ENCODE measurements at regions not wholly inside any gene's neighbourhood (a gene's known extent, or its start where the extent isn't known, plus 50 kb on each side); places are given as distances from the start of the nearest gene placed in this dataset.

DNA sequence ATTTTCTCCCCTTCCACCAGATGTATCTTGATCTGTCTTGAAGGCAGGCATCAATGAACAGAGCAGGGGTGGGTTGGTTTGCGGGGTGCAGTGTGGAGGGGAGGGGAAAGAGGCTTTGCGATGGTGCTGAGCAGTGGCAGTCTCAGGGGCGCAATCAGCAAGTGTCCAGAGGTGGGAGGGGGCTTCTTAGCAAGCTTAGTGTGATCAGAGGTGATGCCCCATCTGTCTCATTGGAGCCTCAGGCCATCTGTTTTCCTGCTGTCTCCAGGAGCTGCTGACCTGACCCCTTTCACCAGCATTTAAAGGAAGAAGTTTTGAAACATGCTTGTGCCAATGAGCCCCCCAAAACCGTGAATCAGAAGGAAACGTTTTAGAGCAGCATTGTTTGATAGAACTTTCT is 187.7 kb upstream of the LHX5 start:
- no peak overlapping the region for H2BK15ac ChIP-seq (ENCODE audit: low read depth, low read length)
- H3K18ac ChIP-seq (ENCODE audit: insufficient read length, low read depth, low read length), result no peak overlapping the region
- Mint-ChIP-seq H3K27me3 (ENCODE audit: low read depth) (peaks cover 16% of the 10 kb centered on the region), H3K27ac (no peak overlapping the region; a peak in 1 of 7 replicates), H3K9me3 (peaks cover 8 to 17% of the 10 kb centered on the region in 2 experiments), H3K36me3 (ENCODE audit: insufficient read depth in 1 of 3, low read depth in 3 of 3) (peaks cover 0 to 20% (median 7%) of the 10 kb centered on the region in 3 experiments; a peak in 4 of 7 replicates), H3K4me3 (no peak overlapping the region), H3K4me1 (peaks cover 18 to 20% of the 10 kb centered on the region in 2 experiments)
- H3K9ac ChIP-seq (ENCODE audit: extremely low read depth, insufficient read length, low read length), result no peak overlapping the region
- no peaks in the 10 kb centered on the region for H3K79me1 ChIP-seq (ENCODE audit: insufficient read depth, low read depth, low read length, poor library complexity, severe bottlenecking)
- no peaks in the 10 kb centered on the region for H4K20me1 ChIP-seq (ENCODE audit: control insufficient read depth, insufficient read depth, insufficient read length)
- H3K79me2 ChIP-seq (ENCODE audit: insufficient read depth, low read length), result no peaks in the 10 kb centered on the region
- no peak overlapping the region for H3T11ph ChIP-seq (ENCODE audit: low read length)
- no peak overlapping the region for H4K91ac ChIP-seq (ENCODE audit: insufficient read length, low read depth, low read length)
- no peak overlapping the region for H2AK5ac ChIP-seq (ENCODE audit: insufficient read length, low read length)
- H3K4me1 ChIP-seq (ENCODE audit: insufficient read depth, low read length), result 0 out of 2 replicates have a peak, but pooled peaks cover 2% of the 10 kb centered on the region
- no peak overlapping the region for H3K56ac ChIP-seq (ENCODE audit: insufficient read length, low read depth, low read length)
- TF ChIP-seq, protein P1, sequence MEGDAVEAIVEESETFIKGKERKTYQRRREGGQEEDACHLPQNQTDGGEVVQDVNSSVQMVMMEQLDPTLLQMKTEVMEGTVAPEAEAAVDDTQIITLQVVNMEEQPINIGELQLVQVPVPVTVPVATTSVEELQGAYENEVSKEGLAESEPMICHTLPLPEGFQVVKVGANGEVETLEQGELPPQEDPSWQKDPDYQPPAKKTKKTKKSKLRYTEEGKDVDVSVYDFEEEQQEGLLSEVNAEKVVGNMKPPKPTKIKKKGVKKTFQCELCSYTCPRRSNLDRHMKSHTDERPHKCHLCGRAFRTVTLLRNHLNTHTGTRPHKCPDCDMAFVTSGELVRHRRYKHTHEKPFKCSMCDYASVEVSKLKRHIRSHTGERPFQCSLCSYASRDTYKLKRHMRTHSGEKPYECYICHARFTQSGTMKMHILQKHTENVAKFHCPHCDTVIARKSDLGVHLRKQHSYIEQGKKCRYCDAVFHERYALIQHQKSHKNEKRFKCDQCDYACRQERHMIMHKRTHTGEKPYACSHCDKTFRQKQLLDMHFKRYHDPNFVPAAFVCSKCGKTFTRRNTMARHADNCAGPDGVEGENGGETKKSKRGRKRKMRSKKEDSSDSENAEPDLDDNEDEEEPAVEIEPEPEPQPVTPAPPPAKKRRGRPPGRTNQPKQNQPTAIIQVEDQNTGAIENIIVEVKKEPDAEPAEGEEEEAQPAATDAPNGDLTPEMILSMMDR (conservative IDR thresholded peaks at IDR 0.05), result no peak
- H3K9me3 ChIP-seq (ENCODE audit: control insufficient read depth, low read depth, low read length), result no peaks in the 10 kb centered on the region
- no peak overlapping the region for H4K5ac ChIP-seq (ENCODE audit: insufficient read length, low read depth, low read length)
- H3K27me3 ChIP-seq (ENCODE audit: insufficient read depth, low read length), result no peaks in the 10 kb centered on the region
- no peak overlapping the region for H2BK12ac ChIP-seq (ENCODE audit: insufficient read length, low read depth, low read length)
- H2BK120ac ChIP-seq (ENCODE audit: low read depth, low read length, poor library complexity, severe bottlenecking), result no peak overlapping the region
- no peak overlapping the region for H3K27ac ChIP-seq (ENCODE audit: insufficient read length, low read depth, low read length)
- H3K23ac ChIP-seq (ENCODE audit: insufficient read length, low read depth, low read length), result no peak overlapping the region
- no peaks in the 10 kb centered on the region for H3K23me2 ChIP-seq (ENCODE audit: insufficient read length, low read depth, low read length, poor library complexity, severe bottlenecking)
- H3K14ac ChIP-seq (ENCODE audit: insufficient read depth, low read length), result no peak overlapping the region
- H4K8ac ChIP-seq (replicated peaks; ENCODE audit: insufficient read length, low read depth, low read length), result no peak overlapping the region
- WGBS (ENCODE audit: extremely low coverage, insufficient read length, low lambda C conversion rate), result no CpG with 5 or more reads among the region's 5 CpGs
- H3K4ac ChIP-seq (ENCODE audit: low read depth, low read length), result no peak overlapping the region
- DNase-seq, result no peak
- no peak overlapping the region for H2BK20ac ChIP-seq (ENCODE audit: low read depth, low read length, poor library complexity, severe bottlenecking)
- H2AFZ ChIP-seq (ENCODE audit: low read length), result no peak overlapping the region
- H3K4me2 ChIP-seq (ENCODE audit: insufficient read depth, insufficient read length, low read length), result no peak overlapping the region
- H2BK5ac ChIP-seq (ENCODE audit: insufficient read length, low read length), result no peak overlapping the region

Data from H9 (cell line).